Endothelial cell of umbilical vein (primary cell): ENCODE measurements at regions not wholly inside any gene's neighbourhood (a gene's known extent, or its start where the extent isn't known, plus 50 kb on each side); places are given as distances from the start of the nearest gene placed in this dataset.

Experiments used
- BruUV-seq: library from RNA; stranded (reverse); fragments of 400-500 nt; replicated peaks from 2 replicates; lab custom pipeline; 2021; lab: Mats Ljungman, UMichigan
- CTCF ChIA-PET: fragments of 300-600, 350-600 bp; sonication (Branson Sonifier 250); formaldehyde crosslinking; loops from one replicate; lab custom pipeline; 2021; ENCODE audit warnings: antibody characterized with exemption, inconsistent platforms; lab: Charles Lee
- POLR2A ChIA-PET: fragments of 300-600, 350-600 bp; sonication (Branson Sonifier 250); formaldehyde crosslinking; loops from one replicate; lab custom pipeline; 2021; ENCODE audit warnings: antibody characterized with exemption, inconsistent platforms; lab: Charles Lee
- DNase-seq: peaks from one replicate; pipeline ENCODE4 v3.0.0-alpha.2; 2011; ENCODE audit warnings: low read depth, low spot score
- FAIRE-seq: peaks from 2 replicates; lab custom pipeline; 2011; peaks lifted over from hg19 to GRCh38; lab: Jason Lieb, UNC
- H2AFZ ChIP-seq: 2 replicates; pipeline ENCODE4 v1.6.0; 2012; ENCODE audit warnings: low read depth, low read length, control low read depth, inconsistent platforms
- H3K27ac ChIP-seq: 2 replicates; pipeline ENCODE4 v1.5.1; 2011; ENCODE audit warnings: low read depth, mild to moderate bottlenecking, control low read depth, low read length, moderate library complexity; ENCODE audit not compliant: insufficient read depth
- H3K27me3 ChIP-seq, 2 experiments: 2 replicates each; pipeline versions ENCODE4 v1.6.0 to v1.6.1; 2011; ENCODE audit warnings: low read length in 2 of 2, mixed read lengths in 1 of 2; ENCODE audit not compliant: control insufficient read depth in 2 of 2, insufficient read depth in 2 of 2
- H3K36me3 ChIP-seq, 2 experiments: 2 replicates in 1 of 2; 3 replicates in 1 of 2; pipeline ENCODE4 v1.5.1; 2011; ENCODE audit warnings: low read length in 2 of 2, mild to moderate bottlenecking in 1 of 2, moderate library complexity in 1 of 2; ENCODE audit not compliant: control insufficient read depth in 2 of 2, insufficient read depth in 2 of 2; ENCODE audit errors: extremely low read depth in 1 of 2
- H3K4me1 ChIP-seq: 3 replicates; pipeline ENCODE4 v1.5.1; 2011; ENCODE audit warnings: mild to moderate bottlenecking, low read length; ENCODE audit not compliant: control insufficient read depth, insufficient read depth; ENCODE audit errors: extremely low read depth
- H3K4me2 ChIP-seq: 2 replicates; pipeline ENCODE4 v1.6.1; 2011; ENCODE audit warnings: low read length, control low read depth, mixed read lengths; ENCODE audit not compliant: insufficient read depth
- H3K4me3 ChIP-seq, 3 experiments: fragments of 200-600 bp in 1 of 3; sonication (generic), shearing (Covaris generic) in 1 of 3; replicated peaks in 1 of 3; 2 replicates each; pipeline ENCODE4 v1.5.1; 2011 to 2016; ENCODE audit warnings: control low read depth in 3 of 3, low read length in 3 of 3, mild to moderate bottlenecking in 2 of 3, inconsistent platforms in 1 of 3, low read depth in 1 of 3, moderate library complexity in 1 of 3; ENCODE audit not compliant: insufficient read depth in 1 of 3
- H3K79me2 ChIP-seq: 2 replicates; pipeline ENCODE4 v1.6.0; 2012; ENCODE audit warnings: low read length, inconsistent platforms; ENCODE audit not compliant: control insufficient read depth, insufficient read depth
- H3K9ac ChIP-seq: replicated peaks from 2 replicates; pipeline ENCODE3; 2011; ENCODE audit warnings: low read length, control low read depth; ENCODE audit not compliant: insufficient read depth; ENCODE audit errors: extremely low read depth
- H3K9me1 ChIP-seq: replicated peaks from 3 replicates; pipeline ENCODE4 v1.6.0; 2011; ENCODE audit warnings: mild to moderate bottlenecking, low read length; ENCODE audit not compliant: control insufficient read depth, insufficient read depth; ENCODE audit errors: extremely low read depth
- H3K9me3 ChIP-seq: replicated peaks from 2 replicates; pipeline ENCODE4 v1.5.1; 2012; ENCODE audit warnings: low read length, inconsistent platforms; ENCODE audit not compliant: control insufficient read depth, insufficient read depth
- H4K20me1 ChIP-seq: replicated peaks from 2 replicates; pipeline ENCODE3; 2011; ENCODE audit warnings: mild to moderate bottlenecking, low read length; ENCODE audit not compliant: control insufficient read depth, insufficient read depth; ENCODE audit errors: extremely low read depth
- CTCF ChIP-seq, 2 donors: IDR thresholded peaks; 1 replicate in 1 of 2; 2 replicates in 1 of 2; pipeline ENCODE4 v1.5.1; 2011; ENCODE audit warnings: low read length in 2 of 2, mild to moderate bottlenecking in 2 of 2, moderate library complexity in 2 of 2, control low read depth in 1 of 2, inconsistent platforms in 1 of 2, low read depth in 1 of 2; ENCODE audit not compliant: insufficient read depth in 1 of 2; ENCODE audit errors: extremely low read depth in 1 of 2
- EZH2 ChIP-seq: IDR thresholded peaks from 2 replicates; pipeline ENCODE4 v1.6.1; 2012; ENCODE audit warnings: borderline replicate concordance, low read depth, mild to moderate bottlenecking, moderate library complexity, low read length, inconsistent platforms; ENCODE audit not compliant: severe bottlenecking
- FOS ChIP-seq: IDR thresholded peaks from 2 replicates; pipeline ENCODE4 v1.6.1; 2011; ENCODE audit warnings: mild to moderate bottlenecking, low read length, moderate library complexity, borderline replicate concordance; ENCODE audit not compliant: insufficient read depth
- GATA2 ChIP-seq: IDR thresholded peaks from 2 replicates; pipeline ENCODE4 v1.7.0; 2011; ENCODE audit warnings: low read depth, mild to moderate bottlenecking, moderate library complexity, mixed read lengths, low read length; ENCODE audit not compliant: insufficient read length, insufficient read depth
- JUN ChIP-seq: IDR thresholded peaks from 2 replicates; pipeline ENCODE4 v1.6.1; 2011; ENCODE audit warnings: borderline replicate concordance, low read depth; ENCODE audit not compliant: insufficient read length, insufficient read depth
- MAX ChIP-seq: IDR thresholded peaks from 2 replicates; pipeline ENCODE4 v1.6.1; 2011; ENCODE audit not compliant: insufficient read depth, insufficient read length
- MYC ChIP-seq: IDR thresholded peaks from one replicate; pipeline ENCODE4 v1.6.1; 2011; ENCODE audit warnings: mild to moderate bottlenecking, low read depth, low read length
- POLR2A ChIP-seq: IDR thresholded peaks from 2 replicates; pipeline ENCODE4 v1.6.1; 2012; ENCODE audit warnings: low read depth, mild to moderate bottlenecking, control low read depth, low read length
- POLR2AphosphoS5 ChIP-seq: IDR thresholded peaks from 2 replicates; pipeline ENCODE4 v1.6.1; 2012; ENCODE audit warnings: low read depth, mild to moderate bottlenecking, control low read depth, low read length, moderate library complexity; ENCODE audit not compliant: insufficient read depth
- dilution Hi-C: fragments of 300-500 bp; cut with MboI; formaldehyde crosslinking; loops from one replicate; pipeline ENCODE4 v1.15.0; 2019; ENCODE audit warnings: low sequenced_read_pairs; ENCODE audit not compliant: extremely low pct_ligation_motif_present
- intact Hi-C: fragments of 100-400 bp; cut with micrococcal nuclease; formaldehyde crosslinking; loops from one replicate; pipeline ENCODE4 v1.10.0; 2022

- no peak for DNase-seq
- Histone ChIP-seq H3K4me3 (no peak overlapping the region), H3K9me1 (no peaks in the 10 kb centered on the region), H3K9me3 (no peaks in the 10 kb centered on the region), H3K36me3 (no peaks in the 10 kb centered on the region), H3K27me3 (no peaks in the 10 kb centered on the region), H3K79me2 (no peaks in the 10 kb centered on the region), H3K4me1 (no peaks in the 10 kb centered on the region), H3K9ac (no peak overlapping the region), H2AFZ (no peak overlapping the region), H3K4me2 (no peak overlapping the region), H3K27ac (no peak overlapping the region), H4K20me1 (no peaks in the 10 kb centered on the region)
- TF ChIP-seq MAX (no peak), GATA2 (no peak), POLR2AphosphoS5 (no peak), EZH2 (no peak), CTCF (IDR thresholded peaks at IDR 0.05; ENCODE audit: extremely low read depth in 1 of 2, insufficient read depth in 1 of 2, low read depth in 1 of 2, low read length in 2 of 2) (no peak), MYC (no peak), POLR2A (no peak), FOS (no peak), JUN (no peak)
- BruUV-seq, result no TSS peak
- intact Hi-C loops (no loop called here), dilution Hi-C loops (no loop called here)
- ChIA-PET CTCF (no interaction called here), POLR2A (no interaction called here)
- no peak for FAIRE-seq
These were observed 58.8 kb upstream of the UNC93A start for GRCh38 chr6:167232356-167232755.
